ENCODE measurements at regions not wholly inside any gene's neighbourhood (a gene's known extent, or its start where the extent isn't known, plus 50 kb on each side); places are given as distances from the start of the nearest gene placed in this dataset.

- no peak for DNase-seq
Observed at GRCh38 chr9:81532251-81532650, 157.1 kb downstream of the TLE1 start.

- DNase-seq: no peak
Observed at GRCh38 chr9:81531511-81531910, 157.8 kb downstream of the TLE1 start.

- no peak for DNase-seq
Observed at GRCh38 chr9:81530846-81531245, 158.5 kb downstream of the TLE1 start.

- DNase-seq: no peak
Observed at GRCh38 chr9:81530310-81530810, 159.0 kb downstream of the TLE1 start.

GRCh38 chr9:81529556-81530193, 159.7 kb downstream of the TLE1 start:
- no peak for DNase-seq

- DNase-seq: no peak
Observed at GRCh38 chr9:81526587-81526986, 162.8 kb downstream of the TLE1 start.

- peak; percentile 26 for DNase-seq
Observed at GRCh38 chr9:81522716-81523551, 166.4 kb downstream of the TLE1 start.

GRCh38 chr9:81521892-81522291, 167.5 kb downstream of the TLE1 start:
- no peak for DNase-seq

- DNase-seq: no peak
Observed at GRCh38 chr9:81519816-81520495, 169.4 kb downstream of the TLE1 start.

- DNase-seq: no peak
Observed at GRCh38 chr9:81517954-81518353, 171.4 kb downstream of the TLE1 start.

- DNase-seq: no peak
Observed at GRCh38 chr9:81513059-81513458, 176.3 kb downstream of the TLE1 start.

- no peak for DNase-seq
Observed at GRCh38 chr9:81512641-81513040, 176.7 kb downstream of the TLE1 start.

- no peak for DNase-seq
Observed at GRCh38 chr9:81508476-81508875, 180.9 kb downstream of the TLE1 start.

- no peak for DNase-seq
Observed at GRCh38 chr9:81506941-81507864, 182.1 kb downstream of the TLE1 start.

GRCh38 chr9:81499594-81499993, 189.8 kb downstream of the TLE1 start:
- DNase-seq: no peak

- no peak for DNase-seq
Observed at GRCh38 chr9:81499021-81499454, 190.3 kb downstream of the TLE1 start.

GRCh38 chr9:81498576-81498975, 190.8 kb downstream of the TLE1 start:
- no peak for DNase-seq

GRCh38 chr9:81497091-81497490, 192.3 kb downstream of the TLE1 start:
- no peak for DNase-seq

GRCh38 chr9:81492710-81493447, 196.5 kb downstream of the TLE1 start:
- DNase-seq: no peak

- no peak for DNase-seq
Observed at GRCh38 chr9:81490605-81491331, 198.6 kb downstream of the TLE1 start.

GRCh38 chr9:81489046-81489445, 200.3 kb downstream of the TLE1 start:
- DNase-seq: no peak
